ENCODE measurements at regions not wholly inside any gene's neighbourhood (a gene's known extent, or its start where the extent isn't known, plus 50 kb on each side); places are given as distances from the start of the nearest gene placed in this dataset.

DNA sequence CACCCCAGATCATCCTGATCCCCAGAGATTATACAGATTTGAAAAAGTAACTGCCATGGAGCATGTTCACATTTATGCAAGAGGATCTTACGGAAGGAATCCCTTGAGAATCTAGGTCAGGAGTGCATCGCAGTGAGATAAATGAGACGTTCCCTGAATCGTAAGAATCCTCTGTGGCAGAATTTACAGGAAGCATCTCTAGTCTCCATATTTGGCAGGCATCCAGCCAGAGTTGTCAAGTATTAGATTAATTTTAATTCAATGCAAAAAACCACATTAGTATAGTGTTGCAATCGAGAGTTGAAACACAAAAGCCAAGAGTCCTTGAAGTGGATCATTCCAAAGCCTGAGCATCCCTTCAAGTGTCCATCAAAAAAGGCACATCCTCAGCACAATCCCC is 100.8 kb downstream of the RRAGC start:
- no peak for DNase-seq (ENCODE audit: low read depth in 1 of 2, low spot score in 1 of 2)
- no peaks in the 10 kb centered on the region for H3K27me3 ChIP-seq (ENCODE audit: insufficient read depth, poor library complexity, severe bottlenecking)
- no peak overlapping the region for H3K27ac ChIP-seq (replicated peaks)
- no peak for TF ChIP-seq SPI1 (IDR thresholded peaks at IDR 0.05; ENCODE audit: borderline replicate concordance, low read depth)
- no peak for TF ChIP-seq GABPA (IDR thresholded peaks at IDR 0.05; ENCODE audit: low read depth)
- TF ChIP-seq REST (IDR thresholded peaks at IDR 0.05; ENCODE audit: insufficient replicate concordance, low read depth) = no peak
- TF ChIP-seq CTCF (IDR thresholded peaks at IDR 0.05; ENCODE audit: insufficient read depth, low read length) = no peak
- TF ChIP-seq POLR2AphosphoS5 (IDR thresholded peaks at IDR 0.05; ENCODE audit: low read depth) = no peak
- no peak overlapping the region for H3K4me3 ChIP-seq (replicated peaks; ENCODE audit: insufficient read depth, low read length)

- Histone ChIP-seq H3K27me3 (ENCODE audit: insufficient read depth, poor library complexity, severe bottlenecking) (no peaks in the 10 kb centered on the region), H3K27ac (replicated peaks) (no peak overlapping the region), H3K4me3 (replicated peaks; ENCODE audit: insufficient read depth, low read length) (no peak overlapping the region)
- TF ChIP-seq POLR2AphosphoS5 (IDR thresholded peaks at IDR 0.05; ENCODE audit: low read depth) = no peak
- TF ChIP-seq GABPA (IDR thresholded peaks at IDR 0.05; ENCODE audit: low read depth) = no peak
- no peak for TF ChIP-seq CTCF (IDR thresholded peaks at IDR 0.05; ENCODE audit: insufficient read depth, low read length)
- TF ChIP-seq SPI1 (IDR thresholded peaks at IDR 0.05; ENCODE audit: borderline replicate concordance, low read depth) = no peak
- no peak for TF ChIP-seq REST (IDR thresholded peaks at IDR 0.05; ENCODE audit: insufficient replicate concordance, low read depth)
- no peak for DNase-seq (ENCODE audit: low read depth in 1 of 2, low spot score in 1 of 2)
Measured at GRCh38 chr1:38746941-38747600, 112.5 kb downstream of the RRAGC start.

- DNase-seq (ENCODE audit: low read depth in 1 of 2, low spot score in 1 of 2) = no peak
- TF ChIP-seq SPI1 (IDR thresholded peaks at IDR 0.05; ENCODE audit: borderline replicate concordance, low read depth) = no peak
- TF ChIP-seq CTCF (IDR thresholded peaks at IDR 0.05; ENCODE audit: insufficient read depth, low read length) = no peak
- TF ChIP-seq REST (IDR thresholded peaks at IDR 0.05; ENCODE audit: insufficient replicate concordance, low read depth) = no peak
- no peak for TF ChIP-seq POLR2AphosphoS5 (IDR thresholded peaks at IDR 0.05; ENCODE audit: low read depth)
- TF ChIP-seq GABPA (IDR thresholded peaks at IDR 0.05; ENCODE audit: low read depth) = no peak
- H3K4me3 ChIP-seq (replicated peaks; ENCODE audit: insufficient read depth, low read length) = no peak overlapping the region
- no peaks in the 10 kb centered on the region for H3K27me3 ChIP-seq (ENCODE audit: insufficient read depth, poor library complexity, severe bottlenecking)
- no peak overlapping the region for H3K27ac ChIP-seq (replicated peaks)
Measured at GRCh38 chr1:38746402-38746935, 113.1 kb downstream of the RRAGC start.

Measured in HL-60 (cell line).